CD4-positive, CD25-positive, alpha-beta regulatory T cell (primary cell): ENCODE measurements at regions not wholly inside any gene's neighbourhood (a gene's known extent, or its start where the extent isn't known, plus 50 kb on each side); places are given as distances from the start of the nearest gene placed in this dataset.

Experiments used
- ATAC-seq, 2 donors: fragments of 150-1000 bp; cut with Tn5 transposase; one replicate each; pipeline ENCODE4 v1.10.0; 2021; ENCODE audit warnings: low read depth in 2 of 2, moderate number of reproducible peaks in 2 of 2, moderate library complexity in 1 of 2
- DNase-seq, 3 donors: peaks; one replicate each; pipeline versions ENCODE4 v3.0.0 to v3.0.0-alpha.2; 2012 to 2022; ENCODE audit warnings: mixed read lengths in 1 of 3
- H3K27ac ChIP-seq: one replicate; pipeline ENCODE4 v1.7.0; 2013; ENCODE audit warnings: mild to moderate bottlenecking, low read length; ENCODE audit not compliant: insufficient read depth, poor library complexity, severe bottlenecking
- H3K27me3 ChIP-seq: one replicate; pipeline ENCODE4 v1.7.0; 2013; ENCODE audit warnings: low read length; ENCODE audit not compliant: control insufficient read depth, insufficient read depth
- H3K36me3 ChIP-seq: one replicate; pipeline ENCODE4 v1.7.0; 2013; ENCODE audit warnings: mild to moderate bottlenecking, low read length, moderate library complexity; ENCODE audit not compliant: control insufficient read depth, insufficient read depth
- H3K4me1 ChIP-seq: 2 replicates; pipeline ENCODE4 v1.7.0; 2013; ENCODE audit warnings: mild to moderate bottlenecking, low read length; ENCODE audit not compliant: insufficient read depth, control insufficient read depth, poor library complexity, severe bottlenecking
- H3K4me3 ChIP-seq: one replicate; pipeline ENCODE4 v1.7.0; 2013; ENCODE audit warnings: low read depth, mild to moderate bottlenecking, low read length, moderate library complexity
- H3K9me3 ChIP-seq, 2 experiments: 1 replicate in 1 of 2; 2 replicates in 1 of 2; pipeline ENCODE4 v1.7.0; 2013; ENCODE audit warnings: low read length in 2 of 2, mild to moderate bottlenecking in 1 of 2, moderate library complexity in 1 of 2; ENCODE audit not compliant: control insufficient read depth in 2 of 2
- H3K27ac Mint-ChIP-seq, 3 donors: one replicate each; pipeline ENCODE4 v1.8.0; 2020 to 2022; ENCODE audit warnings: mild to moderate bottlenecking in 3 of 3, mixed read lengths in 3 of 3, moderate library complexity in 2 of 3
- H3K27me3 Mint-ChIP-seq: one replicate; pipeline ENCODE4 v1.8.0; 2022; ENCODE audit warnings: mild to moderate bottlenecking, mixed read lengths
- H3K36me3 Mint-ChIP-seq: one replicate; pipeline ENCODE4 v1.8.0; 2020; ENCODE audit warnings: mixed read lengths
- H3K4me1 Mint-ChIP-seq, 4 donors: one replicate each; pipeline ENCODE4 v1.8.0; 2020 to 2022; ENCODE audit warnings: mixed read lengths in 4 of 4, mild to moderate bottlenecking in 1 of 4
- H3K4me3 Mint-ChIP-seq, 4 donors: one replicate each; pipeline ENCODE4 v1.8.0; 2020 to 2022; ENCODE audit warnings: mild to moderate bottlenecking in 4 of 4, mixed read lengths in 4 of 4, moderate library complexity in 3 of 4
- H3K9me3 Mint-ChIP-seq, 7 donors: one replicate each; pipeline ENCODE4 v1.8.0; 2020 to 2022; ENCODE audit warnings: mixed read lengths in 7 of 7, mild to moderate bottlenecking in 3 of 7, moderate library complexity in 2 of 7

GRCh38 chr6:165983112-165984072 is 184.3 kb downstream of the TBXT start:
- no peak overlapping the region for H3K27ac Mint-ChIP-seq
- peaks cover 0 to 3% (median 0%) of the 10 kb centered on the region in 7 donors for H3K9me3 Mint-ChIP-seq
- H3K36me3 Mint-ChIP-seq: no peaks in the 10 kb centered on the region
- Histone ChIP-seq H3K4me3 (no peak overlapping the region), H3K27ac (no peak overlapping the region), H3K27me3 (peaks cover 4% of the 10 kb centered on the region), H3K4me1 (no peaks in the 10 kb centered on the region), H3K9me3 (no peaks in the 10 kb centered on the region), H3K36me3 (no peaks in the 10 kb centered on the region)
- DNase-seq (no peak), ATAC-seq (no peak)
- peaks cover 0 to 11% (median 2%) of the 10 kb centered on the region in 4 donors for H3K4me1 Mint-ChIP-seq
- H3K27me3 Mint-ChIP-seq: peaks cover 23% of the 10 kb centered on the region
- no peak overlapping the region for H3K4me3 Mint-ChIP-seq

DNA sequence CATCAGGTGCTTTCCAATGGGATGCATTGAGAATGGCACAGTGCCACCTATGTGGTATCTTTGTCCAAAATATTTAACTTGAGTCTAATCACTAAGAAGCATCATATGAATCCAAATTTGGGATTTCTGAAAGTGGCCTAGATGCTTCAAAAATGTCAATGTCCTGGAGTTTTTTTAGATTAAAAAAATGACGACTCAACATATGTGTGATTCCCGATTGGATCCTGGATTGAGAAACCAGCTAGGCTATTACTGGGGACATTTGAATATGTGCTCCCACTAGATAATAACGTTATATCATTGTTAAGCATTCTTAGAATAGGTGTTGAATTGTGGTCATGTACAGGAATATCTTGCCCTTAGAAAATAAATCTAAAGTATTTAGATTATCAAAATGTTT is 189.2 kb downstream of the TBXT start:
- Histone ChIP-seq H3K4me1 (no peaks in the 10 kb centered on the region), H3K27ac (no peak overlapping the region), H3K9me3 (no peaks in the 10 kb centered on the region), H3K36me3 (no peaks in the 10 kb centered on the region), H3K27me3 (peaks cover 2% of the 10 kb centered on the region), H3K4me3 (no peak overlapping the region)
- DNase-seq (no peak), ATAC-seq (no peak)
- Mint-ChIP-seq H3K4me3 (no peak overlapping the region), H3K9me3 (no peaks in the 10 kb centered on the region), H3K4me1 (no peaks in the 10 kb centered on the region), H3K27me3 (peaks cover 11% of the 10 kb centered on the region), H3K27ac (no peak overlapping the region), H3K36me3 (no peaks in the 10 kb centered on the region)

DNA sequence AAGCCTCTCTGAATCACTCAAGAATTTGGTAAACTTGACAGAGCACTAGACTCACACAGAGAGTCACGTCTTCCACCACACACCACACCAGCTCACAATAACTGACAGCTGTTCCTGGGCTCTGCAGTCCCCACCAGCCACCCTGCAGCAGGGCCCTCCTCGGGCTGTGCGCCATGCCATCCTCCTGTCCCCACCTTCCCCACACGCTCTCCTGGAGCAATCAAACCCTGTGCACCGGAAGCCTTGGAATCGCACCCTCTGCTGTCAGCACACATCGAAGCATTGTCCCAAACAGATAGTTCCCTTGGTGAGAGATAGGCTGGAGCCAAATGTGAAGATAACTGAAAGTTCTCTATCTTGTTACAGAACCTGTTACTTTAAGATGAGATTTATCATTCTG is 191.0 kb downstream of the TBXT start:
- Mint-ChIP-seq H3K9me3 (no peaks in the 10 kb centered on the region), H3K36me3 (no peaks in the 10 kb centered on the region), H3K4me1 (no peaks in the 10 kb centered on the region), H3K4me3 (no peak overlapping the region), H3K27ac (no peak overlapping the region), H3K27me3 (peaks cover 7% of the 10 kb centered on the region)
- DNase-seq (no peak), ATAC-seq (no peak)
- H3K4me1 ChIP-seq: no peaks in the 10 kb centered on the region
- no peaks in the 10 kb centered on the region for H3K36me3 ChIP-seq
- H3K9me3 ChIP-seq: no peaks in the 10 kb centered on the region
- H3K27me3 ChIP-seq: no peaks in the 10 kb centered on the region
- H3K27ac ChIP-seq: no peak overlapping the region
- H3K4me3 ChIP-seq: no peak overlapping the region

DNA sequence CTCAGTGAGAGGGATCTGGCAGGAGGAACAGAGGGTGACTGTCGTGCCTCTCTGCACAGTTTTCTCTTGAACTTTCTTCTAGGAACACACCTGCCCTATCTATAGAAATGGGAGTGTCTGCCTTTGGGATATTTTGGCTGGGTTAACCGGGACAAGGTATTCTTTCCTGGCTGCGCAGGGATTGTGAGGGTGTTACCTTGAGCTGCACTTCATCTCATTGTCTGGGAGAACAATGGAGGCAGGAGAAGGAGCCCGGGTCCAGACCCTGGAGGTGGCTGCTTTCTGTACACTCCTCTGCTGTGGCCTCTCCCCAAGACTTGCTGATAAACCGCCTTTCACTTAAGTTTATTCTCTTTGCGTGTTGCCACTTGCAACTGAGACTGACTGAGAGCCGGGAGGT is 192.8 kb downstream of the TBXT start:
- DNase-seq (no peak), ATAC-seq (no peak)
- H3K27ac ChIP-seq: no peak overlapping the region
- Mint-ChIP-seq H3K27me3 (peaks cover 4% of the 10 kb centered on the region), H3K9me3 (no peaks in the 10 kb centered on the region), H3K36me3 (no peaks in the 10 kb centered on the region), H3K4me1 (no peaks in the 10 kb centered on the region), H3K4me3 (no peak overlapping the region), H3K27ac (no peak overlapping the region)
- no peak overlapping the region for H3K4me3 ChIP-seq
- H3K4me1 ChIP-seq: no peaks in the 10 kb centered on the region
- H3K27me3 ChIP-seq: no peaks in the 10 kb centered on the region
- no peaks in the 10 kb centered on the region for H3K9me3 ChIP-seq
- no peaks in the 10 kb centered on the region for H3K36me3 ChIP-seq

DNA sequence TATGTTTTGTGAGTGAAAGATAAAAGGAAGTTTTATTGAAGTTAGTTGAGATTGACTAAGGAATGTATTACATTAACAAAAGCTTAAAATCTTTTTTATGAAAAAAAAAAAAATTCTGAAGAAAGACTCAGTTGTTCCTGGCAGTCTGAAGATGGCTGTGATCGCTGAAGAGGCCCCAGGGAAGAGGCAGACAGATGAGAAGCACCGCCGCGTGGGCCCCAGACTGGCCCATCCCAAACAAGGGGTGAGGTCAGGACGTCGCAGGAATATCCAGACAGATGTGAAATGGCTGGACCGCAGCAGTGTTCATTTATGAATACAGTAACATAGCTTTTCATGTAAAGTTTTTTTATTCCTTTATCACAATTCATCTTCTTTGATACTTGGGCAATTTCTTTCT is 194.2 kb downstream of the TBXT start:
- Histone ChIP-seq H3K9me3 (no peaks in the 10 kb centered on the region), H3K4me3 (no peak overlapping the region), H3K27me3 (no peaks in the 10 kb centered on the region), H3K27ac (no peak overlapping the region), H3K36me3 (no peaks in the 10 kb centered on the region), H3K4me1 (no peaks in the 10 kb centered on the region)
- no peaks in the 10 kb centered on the region for H3K4me1 Mint-ChIP-seq
- no peaks in the 10 kb centered on the region for H3K36me3 Mint-ChIP-seq
- peaks cover 0 to 3% (median 0%) of the 10 kb centered on the region in 7 donors for H3K9me3 Mint-ChIP-seq
- DNase-seq (no peak), ATAC-seq (no peak)
- no peak overlapping the region for H3K4me3 Mint-ChIP-seq
- H3K27me3 Mint-ChIP-seq: peaks cover 4% of the 10 kb centered on the region
- H3K27ac Mint-ChIP-seq: no peak overlapping the region

DNA sequence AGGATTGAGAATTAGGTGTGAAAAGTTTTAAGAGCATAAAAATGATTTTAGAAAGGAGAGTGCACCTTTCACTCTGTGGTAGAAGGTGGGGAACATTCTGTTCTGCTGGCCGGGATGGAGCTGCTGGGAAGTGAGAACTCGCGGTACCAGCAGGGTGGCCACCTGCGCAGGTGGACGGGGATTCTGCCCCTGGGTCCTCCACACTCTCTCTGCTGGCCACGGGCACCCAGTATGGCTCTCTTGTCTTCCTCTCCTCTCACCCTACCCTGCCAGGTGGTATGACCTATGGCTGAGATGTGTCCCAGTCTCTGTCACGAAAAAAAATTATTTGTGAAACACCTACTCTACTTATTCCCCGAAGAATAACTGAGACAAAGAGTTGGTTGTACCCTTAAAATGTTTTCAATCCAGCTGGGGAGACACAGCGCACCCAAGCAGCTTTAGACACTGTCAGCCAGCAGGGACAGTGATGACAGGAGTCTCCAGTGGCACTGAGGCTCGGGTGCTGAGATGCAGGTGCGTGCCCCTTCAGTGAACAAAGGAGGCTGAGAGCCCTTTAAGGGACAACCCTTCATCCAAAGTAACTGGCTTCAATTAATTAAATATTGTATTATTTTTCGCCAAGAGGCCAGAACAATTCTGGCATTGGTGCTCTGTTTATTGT is 195.4 kb downstream of the TBXT start:
- DNase-seq (no peak), ATAC-seq (no peak)
- H3K27me3 ChIP-seq: no peaks in the 10 kb centered on the region
- no peak overlapping the region for H3K27ac Mint-ChIP-seq
- no peaks in the 10 kb centered on the region for H3K4me1 ChIP-seq
- H3K4me1 Mint-ChIP-seq: no peaks in the 10 kb centered on the region
- no peaks in the 10 kb centered on the region for H3K36me3 Mint-ChIP-seq
- no peaks in the 10 kb centered on the region for H3K36me3 ChIP-seq
- H3K27ac ChIP-seq: no peak overlapping the region
- no peak overlapping the region for H3K4me3 Mint-ChIP-seq
- H3K9me3 Mint-ChIP-seq: peaks cover 0 to 3% (median 0%) of the 10 kb centered on the region in 7 donors
- H3K4me3 ChIP-seq: no peak overlapping the region
- H3K27me3 Mint-ChIP-seq: peaks cover 4% of the 10 kb centered on the region
- no peaks in the 10 kb centered on the region for H3K9me3 ChIP-seq

GRCh38 chr6:165971202-165971601 is 196.4 kb downstream of the TBXT start:
- H3K27me3 ChIP-seq: no peaks in the 10 kb centered on the region
- ATAC-seq (no peak), DNase-seq (no peak)
- H3K9me3 ChIP-seq: no peaks in the 10 kb centered on the region
- H3K27ac ChIP-seq: no peak overlapping the region
- peaks cover 0 to 3% (median 0%) of the 10 kb centered on the region in 7 donors for H3K9me3 Mint-ChIP-seq
- H3K4me3 ChIP-seq: no peak overlapping the region
- no peaks in the 10 kb centered on the region for H3K4me1 Mint-ChIP-seq
- no peaks in the 10 kb centered on the region for H3K36me3 ChIP-seq
- no peak overlapping the region for H3K4me3 Mint-ChIP-seq
- H3K27me3 Mint-ChIP-seq: peaks cover 4% of the 10 kb centered on the region
- no peaks in the 10 kb centered on the region for H3K36me3 Mint-ChIP-seq
- no peak overlapping the region for H3K27ac Mint-ChIP-seq
- no peaks in the 10 kb centered on the region for H3K4me1 ChIP-seq
